22Rv1 (cell line): ENCODE measurements at regions not wholly inside any gene's neighbourhood (a gene's known extent, or its start where the extent isn't known, plus 50 kb on each side); places are given as distances from the start of the nearest gene placed in this dataset.

ENCODE experiments used
- CTCF ChIP-seq: fragments of 450-650 bp; IDR thresholded peaks from 2 replicates; pipeline ENCODE4 v1.5.1; 2017; ENCODE audit warnings: mild to moderate bottlenecking
- ZFX ChIP-seq: fragments of 450-650 bp; IDR thresholded peaks from 2 replicates; pipeline ENCODE4 v1.6.1; 2017; ENCODE audit warnings: antibody characterized with exemption, borderline replicate concordance

GRCh38 chr18:7307030-7307429 lies 76.1 kb downstream of the LRRC30 start:
- no peak for TF ChIP-seq CTCF
- no peak for TF ChIP-seq ZFX
